T-helper 1 cell treated with Interleukin-12 subunit alpha and Interleukin-12 subunit beta and Interleukin-4 antibody, amounts not matched to agents 30 ng/mL and 1 ng/mL, for 36 hours (primary cell): ENCODE measurements at regions not wholly inside any gene's neighbourhood (a gene's known extent, or its start where the extent isn't known, plus 50 kb on each side); places are given as distances from the start of the nearest gene placed in this dataset.

Experiments used
- intact Hi-C: fragments of 100-400 bp; cut with micrococcal nuclease; formaldehyde crosslinking; loops from one replicate; pipeline ENCODE4 v1.15.1; 2024

DNA sequence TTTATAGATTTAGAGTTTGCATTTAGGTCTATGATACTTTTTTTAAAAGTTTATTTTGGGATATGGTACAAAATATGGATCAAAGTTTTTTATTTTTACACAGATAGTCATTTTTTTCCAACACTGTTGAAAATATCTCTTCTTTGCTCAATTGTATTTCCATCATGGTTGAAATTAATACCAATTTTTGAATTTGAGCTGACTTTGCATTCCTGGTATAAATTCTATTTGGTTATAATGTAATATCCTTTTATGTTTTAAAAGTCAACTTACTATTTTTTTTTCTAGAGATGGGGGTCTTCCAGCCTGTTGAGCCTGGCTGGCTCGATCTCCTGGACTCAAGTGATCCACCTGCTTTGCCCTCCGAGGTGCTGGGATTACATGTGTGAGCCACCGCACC lies 620.1 kb downstream of the OLFM4 start:
- intact Hi-C loops = no loop called here

- intact Hi-C loops = no loop called here
These were observed 643.4 kb downstream of the OLFM4 start for GRCh38 chr13:53672005-53672404.

GRCh38 chr13:53683146-53683545 lies 654.5 kb downstream of the OLFM4 start:
- intact Hi-C loops = no loop called here

- intact Hi-C loops = no loop called here
These were observed 655.0 kb downstream of the OLFM4 start for GRCh38 chr13:53683608-53684007.

DNA sequence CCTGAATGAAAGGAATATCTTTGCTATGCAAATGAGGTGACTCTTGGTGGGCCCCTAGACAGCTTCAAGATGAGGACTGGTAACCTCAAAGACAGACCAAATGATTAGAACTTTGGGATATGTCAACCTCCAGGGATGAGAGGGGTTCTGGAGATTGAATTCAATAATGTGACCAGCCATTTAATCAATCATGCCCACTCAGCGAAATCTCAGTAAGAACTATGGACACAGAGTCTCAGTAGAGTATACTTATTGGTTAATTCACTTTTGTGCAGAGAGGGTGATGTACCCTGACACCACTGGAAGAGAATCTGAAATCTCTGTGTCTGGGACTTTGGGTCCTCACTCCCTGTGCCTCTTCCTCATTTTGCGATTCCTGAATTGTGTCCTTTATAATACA lies 662.8 kb downstream of the OLFM4 start:
- intact Hi-C loops = no loop called here

DNA sequence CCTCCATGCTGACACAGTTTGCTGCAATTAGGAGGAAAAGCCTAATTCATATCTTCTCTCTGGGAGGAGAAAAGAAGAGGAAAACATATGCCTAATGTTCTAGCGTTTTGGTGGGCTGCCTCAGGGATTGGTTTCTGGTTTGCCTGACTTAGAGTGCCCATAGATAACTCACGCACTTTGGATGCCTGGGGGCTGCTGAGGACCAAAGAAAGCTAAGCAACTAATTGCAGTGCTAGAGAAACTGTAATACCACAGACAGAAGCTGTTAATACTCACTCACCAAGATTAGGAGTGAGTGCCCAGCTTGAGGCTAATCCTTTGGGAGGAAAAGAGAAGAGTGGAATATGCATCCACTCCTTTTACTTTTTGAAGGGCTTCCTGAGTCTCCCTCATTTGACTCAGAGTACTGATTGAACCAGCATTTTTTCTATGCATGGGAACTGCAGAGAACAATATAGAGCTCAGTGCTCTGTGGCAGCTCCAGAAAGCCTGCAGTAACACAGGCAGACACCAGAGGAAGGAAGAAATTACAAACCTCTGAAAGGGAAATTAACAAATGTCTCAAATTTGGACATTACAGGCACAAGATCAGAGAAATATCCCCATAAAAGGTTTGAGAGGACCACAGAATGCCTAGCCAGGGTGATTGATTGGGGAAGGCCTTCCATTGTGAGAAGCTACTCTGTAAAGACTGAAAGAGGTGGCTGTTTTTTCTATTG lies 666.4 kb downstream of the OLFM4 start:
- intact Hi-C loops = no loop called here

- intact Hi-C loops = no loop called here
These were observed 674.9 kb downstream of the OLFM4 start for GRCh38 chr13:53703371-53704080.

GRCh38 chr13:53719281-53719680 lies 690.7 kb downstream of the OLFM4 start:
- intact Hi-C loops = no loop called here

DNA sequence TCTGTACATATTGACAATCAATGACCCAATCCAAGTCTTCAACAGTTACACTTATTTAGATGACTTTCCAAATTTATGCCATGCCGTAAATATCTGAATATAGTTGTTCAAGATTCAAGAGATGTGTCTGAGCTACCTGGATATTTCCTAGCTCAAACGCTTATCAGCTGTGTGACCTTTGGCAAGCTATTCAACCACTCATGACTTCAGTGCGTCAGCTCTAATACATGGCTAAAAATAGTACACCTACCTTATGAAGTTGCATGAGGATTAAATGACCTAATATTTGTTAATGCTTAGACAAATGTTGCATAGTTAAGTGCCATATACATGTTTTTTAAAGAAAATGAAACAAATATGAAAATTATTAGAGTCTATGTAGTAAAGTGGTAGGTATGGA lies 704.1 kb downstream of the OLFM4 start:
- intact Hi-C loops = no loop called here

- intact Hi-C loops = no loop called here
These were observed 715.3 kb downstream of the OLFM4 start for GRCh38 chr13:53743906-53744305.

- intact Hi-C loops = no loop called here
These were observed 719.2 kb downstream of the OLFM4 start for GRCh38 chr13:53747825-53748224.

GRCh38 chr13:53749306-53749705 lies 720.7 kb downstream of the OLFM4 start:
- intact Hi-C loops = no loop called here

DNA sequence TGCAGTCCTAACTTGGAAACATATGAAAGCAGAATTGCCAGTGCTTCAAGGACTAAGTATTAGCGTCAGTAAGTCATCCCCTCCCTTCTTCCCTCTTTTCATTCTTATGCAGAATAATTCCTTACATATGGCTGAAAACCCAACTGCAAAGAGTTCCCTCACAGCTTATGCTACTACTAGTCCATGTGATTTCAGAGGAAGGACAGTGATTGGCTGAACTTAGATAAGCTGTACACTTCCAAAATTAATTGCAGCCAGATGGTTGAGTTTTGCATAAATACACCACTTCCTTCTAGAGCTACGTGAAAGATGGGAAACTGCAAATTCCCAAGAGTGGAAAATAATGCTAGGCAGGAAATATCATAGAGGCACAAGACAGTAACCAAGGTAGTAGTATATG lies 730.4 kb downstream of the OLFM4 start:
- intact Hi-C loops = no loop called here

DNA sequence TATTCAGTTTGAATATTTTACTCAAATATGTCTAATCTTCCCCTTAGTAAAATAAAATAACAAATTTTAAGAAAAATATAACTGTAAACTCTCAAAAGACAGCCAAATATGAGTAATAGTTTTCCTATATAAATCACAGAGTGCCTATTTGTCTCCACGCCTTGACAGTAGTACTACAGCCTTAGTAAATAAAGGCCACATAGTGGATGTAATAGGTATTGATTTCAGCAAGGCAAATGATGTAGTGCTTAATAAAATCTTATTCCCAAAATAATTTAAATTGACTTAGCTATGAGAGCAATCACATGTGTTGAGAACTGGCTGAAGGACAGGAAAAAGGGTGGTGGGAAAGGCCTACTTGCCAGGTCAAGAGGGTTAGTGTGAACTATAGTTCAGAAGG lies 747.2 kb downstream of the OLFM4 start:
- intact Hi-C loops = no loop called here

DNA sequence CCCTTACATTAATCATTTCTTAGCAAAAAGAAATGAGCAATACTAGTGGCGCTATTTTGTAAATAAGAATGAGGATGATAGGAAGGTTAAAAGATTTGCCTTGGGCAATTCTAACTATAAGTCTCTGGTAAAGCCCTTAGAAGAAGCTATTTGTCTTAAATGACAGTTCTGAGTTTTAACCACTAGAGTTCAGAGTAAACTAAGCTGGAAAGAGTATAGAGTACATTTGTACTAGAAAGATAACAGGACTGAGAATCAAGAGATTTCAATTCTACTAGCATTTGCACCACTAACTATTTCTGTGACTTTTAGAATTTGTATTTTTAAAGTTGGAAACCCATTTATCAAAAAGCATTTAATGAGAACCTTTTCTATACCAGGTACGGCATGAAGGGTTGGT lies 750.3 kb downstream of the OLFM4 start:
- intact Hi-C loops = no loop called here

GRCh38 chr13:53781941-53782340 lies 753.3 kb downstream of the OLFM4 start:
- intact Hi-C loops = loop anchor here (2.0 to 5.0 kb wide), 2 partner anchors 531 to 1460 kb away; no protein-coding TSS in a partner anchor

DNA sequence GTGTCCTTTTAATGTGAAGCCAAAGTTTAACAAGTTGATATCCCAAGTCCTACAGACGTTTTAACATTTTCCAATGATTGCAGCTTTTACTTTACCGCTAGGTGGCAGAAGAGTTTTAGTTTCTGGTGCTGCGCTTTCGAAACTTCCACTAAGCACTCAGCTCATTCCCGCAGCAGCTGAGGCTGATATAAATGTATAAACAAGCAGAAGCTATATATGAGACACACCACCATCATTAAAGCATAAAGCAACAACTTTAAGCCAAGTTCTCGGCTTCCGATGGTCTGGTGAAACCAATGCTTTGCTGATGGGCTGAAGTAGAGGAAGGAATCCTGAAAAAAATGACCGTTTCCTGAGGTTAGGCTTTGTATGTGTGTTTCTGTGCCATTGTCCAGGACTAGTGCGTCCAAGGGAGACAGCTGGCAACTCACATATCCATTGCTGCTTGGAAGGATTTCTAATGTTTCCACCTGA lies 753.9 kb downstream of the OLFM4 start:
- intact Hi-C loops = loop anchor here (2.0 to 5.0 kb wide), 2 partner anchors 532 to 1460 kb away; no protein-coding TSS in a partner anchor

- intact Hi-C loops = loop anchor here (2.0 to 5.0 kb wide), 2 partner anchors 533 to 1459 kb away; no protein-coding TSS in a partner anchor
These were observed 754.9 kb downstream of the OLFM4 start for GRCh38 chr13:53783471-53783870.

GRCh38 chr13:53788286-53788685 lies 759.7 kb downstream of the OLFM4 start:
- intact Hi-C loops = no loop called here

DNA sequence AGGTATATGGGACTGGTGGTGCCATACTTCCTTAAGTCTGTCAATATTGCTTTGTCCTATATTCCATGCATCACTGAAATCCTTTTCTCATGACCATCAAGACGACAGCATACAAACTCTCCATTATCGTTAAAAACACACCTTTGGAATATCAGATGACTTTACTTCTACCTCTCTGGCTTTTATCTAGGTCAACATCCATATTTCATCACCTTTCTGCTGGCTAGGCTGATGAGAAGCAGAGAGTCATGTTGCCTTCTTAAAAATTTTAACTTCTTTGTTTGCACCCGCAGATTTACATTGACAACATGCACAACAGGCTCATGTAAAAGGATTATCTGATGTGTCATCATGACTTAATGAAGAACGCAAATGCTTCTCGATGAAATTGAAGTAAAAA lies 771.4 kb downstream of the OLFM4 start:
- intact Hi-C loops = no loop called here

DNA sequence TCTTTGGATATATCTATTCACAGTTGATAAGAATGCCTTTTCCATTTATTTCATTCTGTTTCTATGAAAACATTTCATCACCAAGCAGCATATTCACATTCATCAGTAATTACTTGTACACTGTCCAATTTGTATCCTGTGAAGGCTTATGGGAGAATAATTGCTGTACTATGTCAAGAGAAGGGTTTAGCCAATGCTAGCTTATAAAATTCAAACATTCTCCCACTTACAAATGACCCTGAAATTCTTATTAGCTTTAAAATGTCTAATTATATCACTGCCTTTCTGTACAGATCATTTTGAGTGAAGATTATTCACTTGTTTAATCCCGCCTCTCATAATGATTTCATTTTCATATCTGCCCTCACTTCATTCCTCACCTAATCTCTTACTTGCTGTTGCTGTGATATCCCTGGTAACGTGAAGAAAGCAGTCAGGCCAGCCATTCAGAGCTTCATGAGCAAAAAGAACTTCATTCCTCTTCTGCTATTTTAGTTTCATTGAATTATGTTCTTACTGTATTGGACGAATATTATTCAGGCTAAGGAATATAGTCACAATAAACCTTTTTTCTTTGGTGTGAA lies 778.7 kb downstream of the OLFM4 start:
- intact Hi-C loops = no loop called here

DNA sequence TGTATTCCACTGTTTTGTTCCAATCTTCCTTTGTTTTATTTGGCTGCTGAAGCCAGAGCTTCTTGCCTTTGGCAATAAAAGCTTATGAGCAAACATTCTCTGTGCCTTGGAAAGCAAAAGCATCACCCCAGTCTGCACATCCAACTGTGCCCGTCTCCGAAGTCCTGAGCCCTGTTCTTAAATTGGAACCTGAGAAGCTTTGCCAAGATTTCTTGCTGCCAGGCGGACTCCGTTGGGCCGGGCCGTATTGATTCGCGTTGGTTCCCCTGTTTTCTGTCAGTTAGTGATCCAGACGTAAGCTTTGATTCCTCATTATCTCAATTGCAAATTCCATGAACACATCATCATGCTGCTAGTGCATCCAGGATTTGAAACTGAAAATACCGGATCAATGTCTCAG lies 793.0 kb downstream of the OLFM4 start:
- intact Hi-C loops = no loop called here
